Mucosa of rectum (tissue), 2 donors: ENCODE measurements at regions not wholly inside any gene's neighbourhood (a gene's known extent, or its start where the extent isn't known, plus 50 kb on each side); places are given as distances from the start of the nearest gene placed in this dataset.

Experiments
- H3K27ac ChIP-seq, 2 donors: one replicate each; pipeline ENCODE4 v1.7.0; 2013; ENCODE audit warnings: inconsistent platforms in 2 of 2, low read depth in 2 of 2, low read length in 2 of 2
- H3K27me3 ChIP-seq, 2 donors: one replicate each; pipeline ENCODE4 v1.7.0; 2013; ENCODE audit warnings: low read length in 2 of 2; ENCODE audit not compliant: control insufficient read depth in 2 of 2, insufficient read depth in 2 of 2
- H3K36me3 ChIP-seq, 2 donors: one replicate each; pipeline ENCODE4 v1.7.0; 2013; ENCODE audit warnings: low read length in 2 of 2; ENCODE audit not compliant: control insufficient read depth in 2 of 2, insufficient read depth in 2 of 2
- H3K4me1 ChIP-seq, 2 donors: one replicate each; pipeline ENCODE4 v1.7.0; 2013; ENCODE audit warnings: low read length in 2 of 2, mild to moderate bottlenecking in 1 of 2; ENCODE audit not compliant: control insufficient read depth in 2 of 2, insufficient read depth in 2 of 2
- H3K4me3 ChIP-seq, 2 donors: one replicate each; pipeline ENCODE4 v1.7.0; 2013; ENCODE audit warnings: low read length in 2 of 2
- H3K9ac ChIP-seq, 2 donors: one replicate each; pipeline ENCODE4 v1.7.0; 2013; ENCODE audit warnings: low read length in 2 of 2, low read depth in 1 of 2, mild to moderate bottlenecking in 1 of 2
- H3K9me3 ChIP-seq, 2 donors: one replicate each; pipeline ENCODE4 v1.7.0; 2013; ENCODE audit warnings: low read length in 2 of 2; ENCODE audit not compliant: control insufficient read depth in 2 of 2
- donor health status: healthy.
- donor health status: Normal muscosa, but diverticular disease.

DNA sequence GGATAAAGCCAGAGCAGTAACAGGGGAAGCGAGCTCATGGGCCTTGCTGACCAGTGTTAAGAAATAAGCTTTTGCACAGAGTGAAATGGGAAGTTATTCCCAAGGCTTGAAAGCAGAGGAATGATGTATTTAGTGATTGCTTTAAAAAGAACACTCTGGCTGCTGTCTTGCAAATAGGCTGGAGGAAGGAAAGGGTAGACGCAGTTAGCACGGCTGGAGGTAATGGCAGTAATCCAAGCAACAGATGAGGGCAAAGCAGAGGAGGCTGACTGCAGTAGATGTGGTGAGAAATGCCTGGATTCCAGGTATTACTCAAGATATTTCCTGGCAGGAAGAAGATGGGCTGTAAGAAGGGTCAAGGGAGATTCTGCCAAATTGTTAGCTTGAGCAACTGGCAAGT is 1342.3 kb upstream of the AGA start:
- Histone ChIP-seq H3K36me3 (no peaks in the 10 kb centered on the region), H3K9me3 (peaks cover 0 to 2% of the 10 kb centered on the region in 2 donors), H3K4me3 (no peak overlapping the region), H3K4me1 (no peaks in the 10 kb centered on the region), H3K27me3 (no peaks in the 10 kb centered on the region), H3K27ac (no peak overlapping the region), H3K9ac (no peak overlapping the region)

DNA sequence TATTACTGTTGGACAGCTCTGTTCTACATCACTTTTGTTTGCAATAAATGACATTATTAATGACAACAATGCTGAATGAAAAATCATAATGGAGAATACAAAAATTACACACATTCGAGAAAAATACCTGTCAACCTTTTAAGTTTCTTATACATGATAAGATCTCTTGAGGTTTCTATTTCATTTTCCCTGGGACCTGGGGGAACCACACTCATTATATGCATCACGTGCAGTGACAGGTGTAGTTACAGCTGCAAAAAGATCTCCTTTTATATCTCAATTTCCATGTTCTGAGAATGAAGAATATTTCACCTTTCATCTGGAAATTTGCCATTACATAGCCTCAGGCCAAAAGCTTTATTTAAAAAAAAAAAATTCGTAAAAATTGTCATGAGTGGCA is 1347.0 kb upstream of the AGA start:
- Histone ChIP-seq H3K27me3 (no peaks in the 10 kb centered on the region), H3K4me1 (no peaks in the 10 kb centered on the region), H3K27ac (no peak overlapping the region), H3K36me3 (no peaks in the 10 kb centered on the region), H3K4me3 (no peak overlapping the region), H3K9ac (no peak overlapping the region), H3K9me3 (no peaks in the 10 kb centered on the region)

- Histone ChIP-seq H3K36me3 (no peaks in the 10 kb centered on the region), H3K4me1 (no peaks in the 10 kb centered on the region), H3K4me3 (no peak overlapping the region), H3K27ac (no peak overlapping the region), H3K9ac (no peak overlapping the region), H3K27me3 (no peaks in the 10 kb centered on the region), H3K9me3 (no peaks in the 10 kb centered on the region)
Observed at GRCh38 chr4:178799204-178799603, 1357.0 kb upstream of the AGA start.

DNA sequence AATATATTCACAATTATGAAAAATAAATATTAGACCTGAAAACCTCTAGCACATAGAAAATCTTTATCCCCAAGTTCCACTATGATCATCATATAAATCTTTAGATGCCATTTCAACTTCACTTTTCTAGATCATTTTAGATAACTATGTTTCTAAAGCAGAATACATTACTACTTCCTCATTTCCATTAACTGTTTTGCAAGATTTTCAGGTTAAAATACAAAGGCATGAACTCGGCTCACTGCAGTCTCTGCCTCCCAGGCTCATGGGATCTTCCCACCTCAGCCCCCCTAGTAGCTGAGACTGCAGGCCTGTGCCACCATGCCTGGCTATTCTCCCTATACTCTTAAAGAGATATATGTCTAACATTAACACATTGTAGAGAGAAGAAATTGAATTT is 1365.9 kb upstream of the AGA start:
- Histone ChIP-seq H3K36me3 (no peaks in the 10 kb centered on the region), H3K27ac (no peak overlapping the region), H3K4me1 (no peaks in the 10 kb centered on the region), H3K9ac (no peak overlapping the region), H3K9me3 (no peaks in the 10 kb centered on the region), H3K27me3 (no peaks in the 10 kb centered on the region), H3K4me3 (no peak overlapping the region)

GRCh38 chr4:178809921-178810320 is 1367.7 kb upstream of the AGA start:
- Histone ChIP-seq H3K36me3 (no peaks in the 10 kb centered on the region), H3K4me1 (no peaks in the 10 kb centered on the region), H3K9ac (no peak overlapping the region), H3K27ac (no peak overlapping the region), H3K27me3 (no peaks in the 10 kb centered on the region), H3K4me3 (no peak overlapping the region), H3K9me3 (no peaks in the 10 kb centered on the region)

DNA sequence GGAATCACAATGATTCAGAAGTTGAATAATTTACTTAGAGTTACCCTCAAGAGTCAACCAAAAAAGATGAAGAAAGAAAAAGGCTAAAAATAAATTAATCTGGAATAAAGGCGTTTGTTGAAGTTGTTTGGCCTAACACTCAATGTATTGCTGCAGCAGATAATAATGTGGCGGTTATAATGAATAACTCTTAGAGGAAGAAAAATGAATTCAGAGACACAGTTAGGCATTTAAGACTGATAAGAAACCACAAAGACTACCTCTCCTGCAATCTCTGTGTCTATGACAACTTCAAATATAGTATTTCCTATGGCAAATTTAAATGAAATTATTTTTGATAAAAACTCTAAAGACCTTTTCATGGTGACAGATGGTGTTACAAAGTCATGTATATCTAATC is 1369.1 kb upstream of the AGA start:
- Histone ChIP-seq H3K4me3 (no peak overlapping the region), H3K9ac (no peak overlapping the region), H3K27ac (no peak overlapping the region), H3K36me3 (no peaks in the 10 kb centered on the region), H3K9me3 (no peaks in the 10 kb centered on the region), H3K4me1 (no peaks in the 10 kb centered on the region), H3K27me3 (no peaks in the 10 kb centered on the region)

DNA sequence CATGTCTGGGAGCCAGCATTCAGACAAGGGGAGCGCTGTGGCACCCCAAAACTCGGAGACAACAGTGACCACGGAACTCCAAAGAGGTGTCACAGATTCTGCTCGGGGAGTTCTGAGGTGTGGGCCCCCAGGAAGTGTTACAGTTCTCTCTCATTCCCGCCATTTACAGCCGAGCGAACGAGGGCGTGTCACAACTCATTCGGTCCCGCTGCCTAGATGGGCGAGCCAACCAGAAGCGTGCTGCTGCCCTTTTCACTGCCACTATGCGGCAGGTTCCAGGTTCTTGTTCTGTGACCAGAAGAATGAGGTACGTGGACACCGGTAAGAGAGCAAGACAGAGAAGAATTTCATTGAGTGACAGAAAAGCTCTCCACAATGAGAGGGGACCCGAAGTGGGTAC is 1370.6 kb upstream of the AGA start:
- no peaks in the 10 kb centered on the region for H3K9me3 ChIP-seq
- no peak overlapping the region for H3K9ac ChIP-seq
- no peak overlapping the region for H3K4me3 ChIP-seq
- no peaks in the 10 kb centered on the region for H3K36me3 ChIP-seq
- no peaks in the 10 kb centered on the region for H3K27me3 ChIP-seq
- H3K4me1 ChIP-seq = no peaks in the 10 kb centered on the region
- no peak overlapping the region for H3K27ac ChIP-seq

GRCh38 chr4:178814908-178815307 is 1372.7 kb upstream of the AGA start:
- Histone ChIP-seq H3K4me3 (no peak overlapping the region), H3K4me1 (no peaks in the 10 kb centered on the region), H3K36me3 (no peaks in the 10 kb centered on the region), H3K27me3 (no peaks in the 10 kb centered on the region), H3K9ac (no peak overlapping the region), H3K9me3 (no peaks in the 10 kb centered on the region), H3K27ac (no peak overlapping the region)

DNA sequence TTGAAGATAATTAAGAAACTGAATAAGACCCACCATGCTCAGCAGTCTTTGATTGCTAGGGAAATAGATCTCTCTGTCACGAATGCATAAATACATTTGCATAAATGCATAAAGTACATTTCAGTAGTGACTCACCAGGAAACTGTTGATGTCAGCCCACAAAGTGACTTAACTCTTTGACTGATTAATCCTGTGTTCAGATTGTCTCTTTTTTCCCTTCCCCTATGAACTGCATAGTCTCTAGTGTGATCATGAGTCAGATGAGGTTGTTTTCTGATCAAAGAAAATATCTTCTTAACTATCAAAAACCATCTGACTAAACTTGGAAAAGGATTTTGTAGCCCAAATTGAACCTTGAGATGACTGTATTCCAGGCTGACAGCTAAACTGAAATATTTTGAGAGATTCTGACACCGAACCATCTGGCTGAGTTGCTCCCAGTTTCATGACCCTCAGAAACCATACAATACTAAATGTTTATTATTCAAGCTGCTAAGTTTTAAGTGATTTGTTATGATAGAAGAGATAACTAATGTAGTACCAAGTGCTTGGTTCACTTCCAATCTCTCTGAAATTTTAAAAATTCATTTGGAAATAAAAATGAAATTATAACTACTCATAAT is 1381.5 kb upstream of the AGA start:
- Histone ChIP-seq H3K9me3 (no peaks in the 10 kb centered on the region), H3K27me3 (no peaks in the 10 kb centered on the region), H3K4me1 (no peaks in the 10 kb centered on the region), H3K27ac (no peak overlapping the region), H3K36me3 (no peaks in the 10 kb centered on the region), H3K4me3 (no peak overlapping the region), H3K9ac (no peak overlapping the region)

DNA sequence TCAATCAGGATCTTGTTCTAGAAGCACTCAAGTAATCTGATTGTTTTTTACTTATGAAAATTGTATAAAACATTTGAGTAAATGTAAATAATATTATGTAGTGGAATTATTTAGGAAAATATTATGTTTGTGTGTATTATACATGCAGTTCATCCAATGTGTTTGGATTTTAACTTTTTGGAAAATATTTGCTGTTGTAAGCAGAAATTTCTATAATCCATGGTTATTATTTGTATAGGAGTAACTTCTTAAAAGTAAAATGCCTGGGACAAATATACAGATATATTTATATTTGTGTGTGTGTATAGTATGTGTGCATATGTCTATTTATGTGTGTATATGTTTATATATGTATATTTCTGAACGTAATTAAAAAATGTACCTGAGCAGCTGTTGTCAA is 1394.6 kb upstream of the AGA start:
- Histone ChIP-seq H3K9me3 (no peaks in the 10 kb centered on the region), H3K9ac (no peak overlapping the region), H3K4me1 (no peaks in the 10 kb centered on the region), H3K4me3 (no peak overlapping the region), H3K27ac (no peak overlapping the region), H3K36me3 (no peaks in the 10 kb centered on the region), H3K27me3 (no peaks in the 10 kb centered on the region)

GRCh38 chr4:178838776-178839175 is 1396.5 kb upstream of the AGA start:
- Histone ChIP-seq H3K9me3 (no peaks in the 10 kb centered on the region), H3K36me3 (no peaks in the 10 kb centered on the region), H3K27me3 (no peaks in the 10 kb centered on the region), H3K4me3 (no peak overlapping the region), H3K9ac (no peak overlapping the region), H3K27ac (no peak overlapping the region), H3K4me1 (no peaks in the 10 kb centered on the region)
